ENCODE measurements at regions not wholly inside any gene's neighbourhood (a gene's known extent, or its start where the extent isn't known, plus 50 kb on each side); places are given as distances from the start of the nearest gene placed in this dataset.

GRCh38 chr18:56035546-56035945 lies 447.6 kb upstream of the TCF4 start:
- Histone ChIP-seq H3K27me3 (ENCODE audit: control insufficient read depth, insufficient read depth, low read length) (no peaks in the 10 kb centered on the region), H3K4me1 (ENCODE audit: control insufficient read depth, insufficient read depth, low read length) (no peaks in the 10 kb centered on the region), H3K4me3 (ENCODE audit: low read depth in 2 of 2, low read length in 2 of 2) (no peak overlapping the region), H3K27ac (ENCODE audit: low read length) (no peak overlapping the region), H3K36me3 (ENCODE audit: control insufficient read depth, insufficient read depth, low read length) (no peaks in the 10 kb centered on the region), H3K9me3 (ENCODE audit: control insufficient read depth, insufficient read depth, low read depth, low read length) (no peaks in the 10 kb centered on the region)
- no peak for ATAC-seq
- intact Hi-C loops (cut with micrococcal nuclease; ENCODE audit: unreplicated experiment) = no loop called here
- no TSS peak for BruUV-seq (replicated peaks)
- ChIA-PET POLR2A (no interaction called here), CTCF (interaction anchor here (0.5 kb wide), 1 partner anchor 180 kb away, joined by 3 read pairs; no protein-coding TSS in a partner anchor)
- in situ Hi-C loops (cut with HindIII; ENCODE audit: low pct_unique_long_range_greater_than_20kb, low sequenced_read_pairs) = no loop called here
- DNase-seq (ENCODE audit: low read depth, low spot score) = no peak
- TF ChIP-seq SIN3A (IDR thresholded peaks at IDR 0.05; ENCODE audit: borderline replicate concordance, insufficient read depth, low read depth, low read length) (no peak), TCF7L2 (IDR thresholded peaks at IDR 0.05; ENCODE audit: low read depth, low read length) (no peak), REST (IDR thresholded peaks at IDR 0.05; ENCODE audit: insufficient read depth in 1 of 2, low read depth in 2 of 2, low read length in 1 of 2) (no peak), POLR2AphosphoS5 (IDR thresholded peaks at IDR 0.05; ENCODE audit: low read depth, low read length) (no peak), CTCF (IDR thresholded peaks at IDR 0.05) (no peak)

GRCh38 chr18:56034949-56035348 lies 447.0 kb upstream of the TCF4 start:
- Histone ChIP-seq H3K9me3 (ENCODE audit: control insufficient read depth, insufficient read depth, low read depth, low read length) (no peaks in the 10 kb centered on the region), H3K4me1 (ENCODE audit: control insufficient read depth, insufficient read depth, low read length) (no peaks in the 10 kb centered on the region), H3K36me3 (ENCODE audit: control insufficient read depth, insufficient read depth, low read length) (no peaks in the 10 kb centered on the region), H3K4me3 (ENCODE audit: low read depth in 2 of 2, low read length in 2 of 2) (no peak overlapping the region), H3K27me3 (ENCODE audit: control insufficient read depth, insufficient read depth, low read length) (no peaks in the 10 kb centered on the region), H3K27ac (ENCODE audit: low read length) (no peak overlapping the region)
- ChIA-PET POLR2A (no interaction called here), CTCF (interaction anchor here (0.5 kb wide), 1 partner anchor 181 kb away, joined by 3 read pairs; no protein-coding TSS in a partner anchor)
- DNase-seq (ENCODE audit: low read depth, low spot score) (no peak), ATAC-seq (no peak)
- no peak for TF ChIP-seq TCF7L2 (IDR thresholded peaks at IDR 0.05; ENCODE audit: low read depth, low read length)
- TF ChIP-seq REST (IDR thresholded peaks at IDR 0.05; ENCODE audit: insufficient read depth in 1 of 2, low read depth in 2 of 2, low read length in 1 of 2) = no peak
- no peak for TF ChIP-seq CTCF (IDR thresholded peaks at IDR 0.05)
- TF ChIP-seq SIN3A (IDR thresholded peaks at IDR 0.05; ENCODE audit: borderline replicate concordance, insufficient read depth, low read depth, low read length) = no peak
- no peak for TF ChIP-seq POLR2AphosphoS5 (IDR thresholded peaks at IDR 0.05; ENCODE audit: low read depth, low read length)
- intact Hi-C loops (cut with micrococcal nuclease; ENCODE audit: unreplicated experiment) (no loop called here), in situ Hi-C loops (cut with HindIII; ENCODE audit: low pct_unique_long_range_greater_than_20kb, low sequenced_read_pairs) (no loop called here)
- BruUV-seq (replicated peaks) = no TSS peak

Measured in Panc1 (cell line).